NB4 (cell line): ENCODE measurements at regions not wholly inside any gene's neighbourhood (a gene's known extent, or its start where the extent isn't known, plus 50 kb on each side); places are given as distances from the start of the nearest gene placed in this dataset.

Experiments
- DNase-seq: peaks from one replicate; pipeline ENCODE4 v3.0.0; 2010; ENCODE audit warnings: low read depth
- H3K4me3 ChIP-seq: one replicate; pipeline ENCODE4 v1.5.1; 2011; ENCODE audit warnings: mild to moderate bottlenecking, low read depth, low read length, moderate library complexity
- MYC ChIP-seq: IDR thresholded peaks from 2 replicates; pipeline ENCODE4 v1.6.1; 2011; ENCODE audit warnings: low read depth, low read length
- POLR2A ChIP-seq: IDR thresholded peaks from 2 replicates; pipeline ENCODE4 v1.6.1; 2011; ENCODE audit warnings: mild to moderate bottlenecking; ENCODE audit not compliant: insufficient read length; ENCODE audit errors: extremely low read depth
- TF ChIP-seq, protein P1 (sequence below): IDR thresholded peaks from one replicate; pipeline ENCODE4 v1.5.1; 2012; ENCODE audit warnings: low read depth, low read length
- TF ChIP-seq, protein P2 (sequence below): IDR thresholded peaks from 2 replicates; pipeline ENCODE4 v1.6.1; 2011; ENCODE audit warnings: low read depth, low read length

DNA sequence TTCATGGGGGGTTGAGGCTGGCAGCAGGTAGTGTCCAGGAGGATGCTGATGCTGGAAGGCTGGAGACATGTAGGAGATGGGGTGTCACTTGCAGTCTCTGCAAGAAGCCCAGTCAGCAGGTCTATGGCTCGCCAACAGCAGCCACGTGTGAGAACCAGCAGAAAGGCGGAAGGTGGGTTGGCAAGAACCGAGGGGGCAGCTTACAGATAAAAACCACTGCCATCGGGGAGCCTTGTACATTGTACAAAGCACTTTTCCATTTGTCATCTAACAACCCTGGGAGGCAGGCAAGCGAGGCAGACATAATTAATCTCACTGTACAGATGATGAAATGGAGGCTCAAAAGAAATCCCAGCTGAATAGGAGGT, 167.2 kb downstream of the KCNA5 start:
- no peak for DNase-seq
- TF ChIP-seq, protein P1, sequence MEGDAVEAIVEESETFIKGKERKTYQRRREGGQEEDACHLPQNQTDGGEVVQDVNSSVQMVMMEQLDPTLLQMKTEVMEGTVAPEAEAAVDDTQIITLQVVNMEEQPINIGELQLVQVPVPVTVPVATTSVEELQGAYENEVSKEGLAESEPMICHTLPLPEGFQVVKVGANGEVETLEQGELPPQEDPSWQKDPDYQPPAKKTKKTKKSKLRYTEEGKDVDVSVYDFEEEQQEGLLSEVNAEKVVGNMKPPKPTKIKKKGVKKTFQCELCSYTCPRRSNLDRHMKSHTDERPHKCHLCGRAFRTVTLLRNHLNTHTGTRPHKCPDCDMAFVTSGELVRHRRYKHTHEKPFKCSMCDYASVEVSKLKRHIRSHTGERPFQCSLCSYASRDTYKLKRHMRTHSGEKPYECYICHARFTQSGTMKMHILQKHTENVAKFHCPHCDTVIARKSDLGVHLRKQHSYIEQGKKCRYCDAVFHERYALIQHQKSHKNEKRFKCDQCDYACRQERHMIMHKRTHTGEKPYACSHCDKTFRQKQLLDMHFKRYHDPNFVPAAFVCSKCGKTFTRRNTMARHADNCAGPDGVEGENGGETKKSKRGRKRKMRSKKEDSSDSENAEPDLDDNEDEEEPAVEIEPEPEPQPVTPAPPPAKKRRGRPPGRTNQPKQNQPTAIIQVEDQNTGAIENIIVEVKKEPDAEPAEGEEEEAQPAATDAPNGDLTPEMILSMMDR = no peak
- TF ChIP-seq, protein P2, sequence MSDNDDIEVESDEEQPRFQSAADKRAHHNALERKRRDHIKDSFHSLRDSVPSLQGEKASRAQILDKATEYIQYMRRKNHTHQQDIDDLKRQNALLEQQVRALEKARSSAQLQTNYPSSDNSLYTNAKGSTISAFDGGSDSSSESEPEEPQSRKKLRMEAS = no peak
- no peak for TF ChIP-seq MYC
- TF ChIP-seq POLR2A = no peak

DNA sequence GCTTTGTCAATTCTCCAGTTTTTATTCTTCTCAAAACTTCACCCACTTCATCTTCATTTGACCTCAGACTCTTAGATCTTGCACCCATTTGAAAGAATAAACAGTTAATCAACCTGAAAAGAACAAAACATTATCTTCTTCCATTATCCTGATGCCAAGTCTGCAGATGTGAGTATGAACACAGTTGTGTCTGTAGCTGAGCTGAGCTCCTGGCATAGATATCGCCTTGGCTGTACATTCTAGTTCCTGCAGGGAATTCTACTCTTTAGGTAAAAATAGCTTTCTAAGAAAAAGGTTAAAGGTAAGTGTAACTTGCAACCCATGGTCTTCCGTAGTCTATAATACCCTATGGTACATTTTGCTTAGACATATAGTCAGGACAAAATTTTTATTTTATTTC, 169.7 kb downstream of the KCNA5 start:
- DNase-seq = no peak
- TF ChIP-seq MYC (no peak), POLR2A (no peak)
- TF ChIP-seq, protein P2 = no peak
- TF ChIP-seq, protein P1 = no peak
- no peak overlapping the region for H3K4me3 ChIP-seq

More for the DNA sequence above, 167.2 kb downstream of the KCNA5 start:
- no peak overlapping the region for H3K4me3 ChIP-seq

DNA sequence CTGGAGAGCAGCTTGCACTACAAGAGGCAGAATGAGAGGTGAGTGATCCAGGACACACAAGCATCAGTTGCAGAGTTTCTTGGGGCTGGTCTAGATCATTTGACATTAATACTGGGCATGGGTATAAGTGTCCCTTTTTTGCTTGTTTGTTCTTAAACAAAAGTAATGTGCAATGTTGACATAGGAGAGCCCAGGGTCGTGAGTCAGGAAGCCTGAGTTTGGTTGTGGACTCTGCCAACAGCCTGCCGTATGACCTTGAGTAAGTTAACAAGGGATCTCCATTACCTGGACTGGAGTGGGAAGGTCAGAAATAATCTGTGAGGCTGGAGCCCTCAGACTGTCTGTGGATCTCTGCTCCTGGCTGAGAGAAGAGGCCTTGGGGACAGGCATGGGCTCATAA, 170.3 kb downstream of the KCNA5 start:
- no peak for DNase-seq
- TF ChIP-seq MYC = no peak
- TF ChIP-seq, protein P1 = no peak
- TF ChIP-seq, protein P2 = no peak
- TF ChIP-seq POLR2A = no peak
- H3K4me3 ChIP-seq = no peak overlapping the region

DNA sequence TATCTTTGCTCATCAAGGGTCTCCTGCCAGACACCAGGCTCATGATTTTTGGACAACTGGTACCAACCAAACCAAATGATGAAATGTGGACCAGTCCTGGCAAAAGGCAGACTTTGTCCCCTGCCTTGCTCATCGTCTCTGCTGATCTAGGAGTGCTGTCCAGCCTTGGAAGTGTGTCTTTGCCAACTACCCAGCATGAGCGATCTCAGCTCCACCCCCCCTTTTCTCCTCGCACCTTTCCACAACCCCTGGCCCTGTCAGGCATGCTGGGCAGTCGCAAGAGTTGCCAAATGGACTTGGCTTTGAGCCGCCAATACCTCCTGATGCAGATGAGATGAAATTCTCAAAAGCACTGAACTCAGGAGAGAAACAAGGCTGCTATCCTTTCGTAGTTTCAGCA, 174.3 kb downstream of the KCNA5 start:
- TF ChIP-seq, protein P2 = no peak
- no peak for DNase-seq
- H3K4me3 ChIP-seq = no peak overlapping the region

DNA sequence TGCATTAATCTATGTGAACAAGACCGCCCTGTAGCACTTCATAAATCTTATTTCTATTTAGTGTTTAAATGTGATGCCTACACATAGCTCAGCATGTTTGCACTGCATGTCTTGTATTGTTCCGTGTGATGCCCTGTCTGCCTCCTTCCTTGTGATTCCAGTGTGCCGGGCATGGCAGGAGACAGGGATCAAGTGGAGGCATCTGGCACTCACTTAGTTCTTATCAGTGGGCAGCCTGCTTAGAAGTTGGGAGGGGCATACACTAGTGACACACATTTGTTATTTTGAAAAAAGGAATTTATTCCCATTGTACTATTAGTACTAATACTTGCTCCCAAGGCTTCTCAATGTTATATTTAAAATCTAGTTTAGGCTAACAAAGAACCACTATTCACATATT, 176.4 kb downstream of the KCNA5 start:
- TF ChIP-seq POLR2A = no peak
- TF ChIP-seq MYC = no peak
- TF ChIP-seq, protein P2 = no peak
- TF ChIP-seq, protein P1 = no peak
- DNase-seq = no peak

DNA sequence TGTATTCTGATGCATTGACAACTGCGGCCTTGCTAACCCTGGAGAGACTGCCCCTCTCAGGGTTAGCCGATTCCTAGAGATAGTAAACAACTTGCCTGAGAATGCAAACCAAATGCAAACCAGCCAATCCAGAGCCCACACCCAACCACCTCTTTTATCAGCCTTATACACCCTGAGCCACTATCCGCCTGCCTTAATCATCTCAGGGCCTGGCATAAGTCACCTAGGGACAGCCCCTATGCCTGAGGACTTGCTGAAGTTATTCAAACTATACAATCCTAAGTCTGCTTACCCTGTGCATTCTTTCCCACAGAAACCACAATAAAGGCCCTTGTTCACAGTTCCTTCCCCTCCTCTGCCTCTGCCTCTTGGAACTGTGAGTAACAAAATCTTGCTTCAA, 177.2 kb downstream of the KCNA5 start:
- no peak for DNase-seq
- TF ChIP-seq, protein P1 = no peak
- TF ChIP-seq POLR2A = no peak
- no peak for TF ChIP-seq MYC
- TF ChIP-seq, protein P2 = no peak
- H3K4me3 ChIP-seq = no peak overlapping the region

More for the DNA sequence above, 176.4 kb downstream of the KCNA5 start:
- H3K4me3 ChIP-seq = no peak overlapping the region
